Heart right ventricle (tissue), 16 donors: ENCODE measurements at regions not wholly inside any gene's neighbourhood (a gene's known extent, or its start where the extent isn't known, plus 50 kb on each side); places are given as distances from the start of the nearest gene placed in this dataset.

Source experiments
- ATAC-seq, 8 donors: fragments of 200-7000 bp; cut with Tn5 transposase; one replicate each; pipeline ENCODE4 v1.9.1; 2020; ENCODE audit warnings: mild to moderate bottlenecking in 8 of 8, moderate library complexity in 8 of 8, moderate number of reproducible peaks in 1 of 8
- DNase-seq, 2 donors: peaks; one replicate each; pipeline ENCODE4 v3.0.0-alpha.2; 2020
- H3K27ac ChIP-seq, 10 donors: fragments of 200-600 bp; sonication (generic) in 2 of 10; one replicate each; pipeline versions ENCODE4 v1.5.0 to v1.8.0; 2020 to 2022; ENCODE audit warnings: mild to moderate bottlenecking in 3 of 10
- H3K27me3 ChIP-seq, 7 donors: fragments of 200-600 bp; one replicate each; pipeline ENCODE4 v1.8.0; 2021 to 2022; ENCODE audit warnings: mild to moderate bottlenecking in 2 of 7
- H3K36me3 ChIP-seq, 9 donors: fragments of 200-600 bp; sonication (generic) in 1 of 9; one replicate each; pipeline versions ENCODE4 v1.5.0 to v1.8.0; 2020 to 2022; ENCODE audit warnings: mild to moderate bottlenecking in 2 of 9
- H3K4me1 ChIP-seq, 9 donors: fragments of 200-600 bp; sonication (generic) in 1 of 9; one replicate each; pipeline versions ENCODE4 v1.5.0 to v1.8.0; 2020 to 2022; ENCODE audit warnings: mild to moderate bottlenecking in 4 of 9
- H3K4me3 ChIP-seq, 10 donors: fragments of 200-600 bp; sonication (generic) in 2 of 10; one replicate each; pipeline versions ENCODE4 v1.5.0 to v1.8.0; 2020 to 2022; ENCODE audit warnings: mild to moderate bottlenecking in 7 of 10, moderate library complexity in 2 of 10
- H3K9me3 ChIP-seq, 11 donors: fragments of 200-600 bp in 10 of 11; sonication (generic) in 2 of 11; one replicate each; pipeline versions ENCODE4 v1.5.0 to v1.8.0; 2013 to 2022; ENCODE audit warnings: mild to moderate bottlenecking in 2 of 11, control low read depth in 1 of 11, moderate library complexity in 1 of 11
- CTCF ChIP-seq, 9 donors: fragments of 200-600 bp; sonication (generic) in 2 of 9; IDR thresholded peaks; one replicate each; pipeline versions ENCODE4 v1.5.0 to v1.8.0; 2021 to 2022; ENCODE audit warnings: antibody characterized with exemption in 9 of 9, mild to moderate bottlenecking in 5 of 9, moderate library complexity in 1 of 9
- WGBS, 2 donors: extraction: QIAGEN DNeasy Blood & Tissue Kit; methylation state at CpG; one replicate each; pipeline ENCODE4 v1.1.7; 2013; ENCODE audit warnings: inconsistent platforms in 1 of 2; 5-methylcytosine and 5-hydroxymethylcytosine counted together
- intact Hi-C, 10 donors: fragments of 100-400 bp; cut with DNase I; formaldehyde crosslinking; loops; one replicate each; pipeline versions ENCODE4 v1.11.1 to v1.14.2; 2022
- donor health status: Arrhythmogenic right ventricular cardiomyopathy.
- donor health status: ischemic (EF 13 %, LVEDD 7.1; RV severe dilation, severe dysfunction).
- donor health status: healthy with polysubstance abuse.
- donor health status: DM: no; HTN: yes; CAD: no.
- donor health status: DM: no; HTN: no; CAD: no.
- donor health status: ischemic (EF 25% LVEDD 6.9; RV normal size, moderate dysfunction).
- donor health status: ischemic (EF 25% LVEDD 5.7; RV mildly dilated, moderate dysfunction).
- donor health status: healthy.
- donor health status: DM: yes; HTN: yes; CAD: no.
- donor health status: Ischemic cardiomyopathy.
- donor health status: ischemic (EF 35%, LVEDD 5.7; RV mildly dilated, moderate dysfunction).
- donor health status: nonischemic (EF 11% LVEDD 7.7; RV severe dilation, severe dysfunction).
- donor health status: DM: yes; HTN: yes; CAD: no.
- donor health status: PGD.
- donor health status: ischemic (EF 29% LVEDD 5.4; RV normal size, mild dysfunction).
- donor health status: nonischemic (EF 23%, LVEDD 6.1; RV moderate dilation, normal function).

- Histone ChIP-seq H3K4me3 (no peak overlapping the region), H3K36me3 (no peaks in the 10 kb centered on the region), H3K4me1 (peaks cover 0 to 24% (median 3%) of the 10 kb centered on the region in 9 donors), H3K27me3 (no peaks in the 10 kb centered on the region), H3K27ac (no peak overlapping the region), H3K9me3 (no peaks in the 10 kb centered on the region)
- WGBS, 2 donors, result 58 to 59% methylated on average over 1 of the region's 1 CpG
- TF ChIP-seq CTCF (IDR thresholded peaks at IDR 0.05), result no peak
- ATAC-seq (peak in 5 of 8 donors; percentile 39 to 72 (median 49)), DNase-seq (peak in 1 of 2 donors; percentile 34)
- intact Hi-C loops, result loop anchor here in 2 of 10 donors (10.0 kb wide), 2 partner anchors 262 to 272 kb away; partner anchors contain the start of gene NR3C1 (in 1 of the 2)
Observed at GRCh38 chr5:143676802-143677201, 135.2 kb upstream of the HMHB1 start.

GRCh38 chr5:143674469-143674786 is 137.5 kb upstream of the HMHB1 start:
- H3K4me3 ChIP-seq, result no peak overlapping the region
- no peaks in the 10 kb centered on the region for H3K36me3 ChIP-seq
- no peak overlapping the region for H3K27ac ChIP-seq
- H3K4me1 ChIP-seq, result peaks cover 0 to 15% (median 0%) of the 10 kb centered on the region in 9 donors
- 100% methylated on average over 2 of the region's 2 CpGs for WGBS, 2 donors
- H3K9me3 ChIP-seq, result peaks cover 0 to 10% (median 0%) of the 10 kb centered on the region in 11 donors
- TF ChIP-seq CTCF (IDR thresholded peaks at IDR 0.05), result no peak
- ATAC-seq, result no peak
- no peaks in the 10 kb centered on the region for H3K27me3 ChIP-seq
- intact Hi-C loops, result loop anchor here in 2 of 10 donors (10.0 kb wide), 2 partner anchors 260 to 270 kb away; partner anchors contain the start of gene NR3C1 (in 1 of the 2)
- DNase-seq, result no peak

- Histone ChIP-seq H3K36me3 (no peaks in the 10 kb centered on the region), H3K27me3 (no peaks in the 10 kb centered on the region), H3K27ac (no peak overlapping the region), H3K4me3 (no peak overlapping the region), H3K4me1 (peaks cover 0 to 15% (median 0%) of the 10 kb centered on the region in 9 donors), H3K9me3 (peaks cover 0 to 10% (median 0%) of the 10 kb centered on the region in 11 donors)
- TF ChIP-seq CTCF (IDR thresholded peaks at IDR 0.05), result no peak
- WGBS, 2 donors, result 92 to 93% methylated on average over 3 of the region's 3 CpGs
- ATAC-seq, result no peak
- DNase-seq, result no peak
- intact Hi-C loops, result loop anchor here in 2 of 10 donors (10.0 kb wide), 2 partner anchors 259 to 269 kb away; partner anchors contain the start of gene NR3C1 (in 1 of the 2)
Observed at GRCh38 chr5:143673676-143674468, 138.1 kb upstream of the HMHB1 start.

GRCh38 chr5:143672806-143673205 is 139.2 kb upstream of the HMHB1 start:
- peaks cover 0 to 15% (median 0%) of the 10 kb centered on the region in 9 donors for H3K4me1 ChIP-seq
- ATAC-seq (no peak), DNase-seq (no peak)
- no peaks in the 10 kb centered on the region for H3K27me3 ChIP-seq
- H3K4me3 ChIP-seq, result no peak overlapping the region
- no peak overlapping the region for H3K27ac ChIP-seq
- no peak for TF ChIP-seq CTCF (IDR thresholded peaks at IDR 0.05)
- intact Hi-C loops, result loop anchor here in 2 of 10 donors (10.0 kb wide), 2 partner anchors 258 to 268 kb away; partner anchors contain the start of gene NR3C1 (in 1 of the 2)
- H3K36me3 ChIP-seq, result no peaks in the 10 kb centered on the region
- H3K9me3 ChIP-seq, result peaks cover 0 to 10% (median 0%) of the 10 kb centered on the region in 11 donors
